ENCODE measurements at regions not wholly inside any gene's neighbourhood (a gene's known extent, or its start where the extent isn't known, plus 50 kb on each side); places are given as distances from the start of the nearest gene placed in this dataset.
A peak's percentile ranks its signal among the peaks of the same experiment; 100 is the strongest.

- TF ChIP-seq CTCF (IDR thresholded peaks at IDR 0.05; ENCODE audit: extremely low read depth, insufficient read depth, missing control alignments): no peak
- no peak for DNase-seq (ENCODE audit: low spot score)
- in situ Hi-C loops (cut with MboI; ENCODE audit: low pct_unique_long_range_greater_than_20kb, low sequenced_read_pairs, unreplicated experiment): no loop called here
These were observed 214.9 kb upstream of the GMDS start for GRCh38 chr6:2460216-2460745.

GRCh38 chr6:2454180-2454579 lies 208.8 kb upstream of the GMDS start:
- TF ChIP-seq CTCF (IDR thresholded peaks at IDR 0.05; ENCODE audit: extremely low read depth, insufficient read depth, missing control alignments): no peak
- in situ Hi-C loops (cut with MboI; ENCODE audit: low pct_unique_long_range_greater_than_20kb, low sequenced_read_pairs, unreplicated experiment): no loop called here
- no peak for DNase-seq (ENCODE audit: low spot score)

DNA sequence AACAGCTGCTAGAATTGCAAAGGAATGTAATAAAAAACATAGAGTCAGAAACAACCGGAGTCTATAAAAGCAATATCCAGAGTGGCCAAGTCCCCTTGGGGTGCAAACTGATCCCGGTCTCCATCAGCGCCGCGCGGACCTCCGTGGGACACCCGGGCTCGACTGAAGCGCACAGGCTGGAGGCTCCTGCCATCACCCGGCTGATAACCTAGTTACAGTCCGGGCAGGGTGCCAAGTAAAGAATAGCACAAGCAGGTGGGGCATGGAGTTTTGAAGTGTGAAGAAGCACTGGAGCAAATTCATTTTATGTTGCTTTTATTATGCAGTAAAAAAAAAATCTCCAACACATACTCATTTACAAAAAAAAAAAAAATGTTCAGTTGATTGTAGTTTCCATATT lies 205.1 kb upstream of the GMDS start:
- no peak for DNase-seq (ENCODE audit: low spot score)
- in situ Hi-C loops (cut with MboI; ENCODE audit: low pct_unique_long_range_greater_than_20kb, low sequenced_read_pairs, unreplicated experiment): no loop called here
- no peak for TF ChIP-seq CTCF (IDR thresholded peaks at IDR 0.05; ENCODE audit: extremely low read depth, insufficient read depth, missing control alignments)

GRCh38 chr6:2449572-2449940 lies 204.2 kb upstream of the GMDS start:
- no peak for DNase-seq (ENCODE audit: low spot score)
- no peak for TF ChIP-seq CTCF (IDR thresholded peaks at IDR 0.05; ENCODE audit: extremely low read depth, insufficient read depth, missing control alignments)
- in situ Hi-C loops (cut with MboI; ENCODE audit: low pct_unique_long_range_greater_than_20kb, low sequenced_read_pairs, unreplicated experiment): no loop called here

- DNase-seq (ENCODE audit: low spot score): peak; percentile 68
- peak; percentile 69 for TF ChIP-seq CTCF (IDR thresholded peaks at IDR 0.05; ENCODE audit: extremely low read depth, insufficient read depth, missing control alignments)
- in situ Hi-C loops (cut with MboI; ENCODE audit: low pct_unique_long_range_greater_than_20kb, low sequenced_read_pairs, unreplicated experiment): no loop called here
These were observed 203.6 kb upstream of the GMDS start for GRCh38 chr6:2448826-2449571.

DNA sequence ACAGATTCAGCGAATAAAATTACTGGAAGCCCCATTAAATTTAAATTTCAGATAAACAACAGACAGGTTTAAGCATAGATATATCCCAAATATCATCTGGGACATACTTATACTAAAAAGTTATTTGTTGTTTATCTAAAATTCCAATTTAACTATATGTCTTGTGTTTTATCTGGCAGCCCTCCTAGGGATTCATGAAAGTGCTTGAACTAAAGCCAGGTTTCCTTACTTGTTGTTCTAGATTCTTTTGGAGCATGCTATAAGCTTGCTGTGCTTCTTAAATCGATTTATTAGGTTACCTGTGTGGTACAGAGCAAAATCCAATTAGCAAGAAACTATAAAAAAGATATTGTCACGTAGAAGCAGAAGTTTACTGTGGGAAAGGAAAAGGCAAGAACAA lies 202.5 kb upstream of the GMDS start:
- DNase-seq (ENCODE audit: low spot score): no peak
- no peak for TF ChIP-seq CTCF (IDR thresholded peaks at IDR 0.05; ENCODE audit: extremely low read depth, insufficient read depth, missing control alignments)
- in situ Hi-C loops (cut with MboI; ENCODE audit: low pct_unique_long_range_greater_than_20kb, low sequenced_read_pairs, unreplicated experiment): no loop called here
